Loucy (cell line): ENCODE measurements at regions not wholly inside any gene's neighbourhood (a gene's known extent, or its start where the extent isn't known, plus 50 kb on each side); places are given as distances from the start of the nearest gene placed in this dataset.

Experiments
- H2AFZ ChIP-seq: fragments of 200-600 bp; sonication (generic); 2 replicates; pipeline ENCODE4 v1.6.0; 2016; ENCODE audit warnings: antibody characterized with exemption, mild to moderate bottlenecking, low read length, moderate library complexity
- H3F3A ChIP-seq: fragments of 200-600 bp; 2 replicates; pipeline ENCODE4 v1.6.0; 2016; ENCODE audit warnings: antibody characterized with exemption, low read depth, mild to moderate bottlenecking
- H3K27me3 ChIP-seq: fragments of 200-600 bp; sonication (generic); 2 replicates; pipeline ENCODE4 v1.6.1; 2014; ENCODE audit warnings: low read length, mild to moderate bottlenecking; ENCODE audit not compliant: insufficient read depth, poor library complexity, severe bottlenecking
- H3K36me3 ChIP-seq: fragments of 200-600 bp; sonication (generic); 2 replicates; pipeline ENCODE4 v1.6.1; 2016; ENCODE audit warnings: low read length; ENCODE audit not compliant: insufficient read depth
- H3K4me1 ChIP-seq: fragments of 200-600 bp; sonication (generic); 2 replicates; pipeline ENCODE4 v1.5.1; 2014; ENCODE audit warnings: low read length, mild to moderate bottlenecking; ENCODE audit not compliant: insufficient read depth, poor library complexity, severe bottlenecking
- H3K4me2 ChIP-seq: fragments of 200-600 bp; sonication (generic); 2 replicates; pipeline ENCODE4 v1.6.0; 2014; ENCODE audit warnings: antibody characterized with exemption, low read length, low read depth, mild to moderate bottlenecking; ENCODE audit not compliant: poor library complexity, severe bottlenecking
- H3K4me3 ChIP-seq: fragments of 200-600 bp; sonication (generic); 2 replicates; pipeline ENCODE4 v1.5.1; 2014; ENCODE audit warnings: low read length, mild to moderate bottlenecking, mixed read lengths; ENCODE audit not compliant: poor library complexity, severe bottlenecking
- H3K79me2 ChIP-seq: fragments of 200-600 bp; sonication (generic); 2 replicates; pipeline ENCODE4 v1.6.1; 2014; ENCODE audit warnings: low read length; ENCODE audit not compliant: insufficient read depth
- H3K9ac ChIP-seq: fragments of 200-600 bp; sonication (generic); 2 replicates; pipeline ENCODE4 v1.6.0; 2014; ENCODE audit warnings: mild to moderate bottlenecking, low read depth, low read length, moderate library complexity; ENCODE audit not compliant: poor library complexity, severe bottlenecking
- H3K9me2 ChIP-seq: fragments of 200-600 bp; sonication (generic); replicated peaks from 2 replicates; pipeline ENCODE4 v1.6.1; 2016; ENCODE audit warnings: low read depth, low read length, mixed read lengths
- H3K9me3 ChIP-seq: fragments of 200-600 bp; sonication (generic); 2 replicates; pipeline ENCODE4 v1.6.1; 2014; ENCODE audit warnings: mild to moderate bottlenecking, antibody characterized with exemption, low read length, low read depth; ENCODE audit not compliant: insufficient read depth
- H4K20me1 ChIP-seq: fragments of 200-600 bp; sonication (generic); 2 replicates; pipeline ENCODE4 v1.6.0; 2014; ENCODE audit warnings: antibody characterized with exemption, low read length, mild to moderate bottlenecking; ENCODE audit not compliant: insufficient read depth, poor library complexity, severe bottlenecking
- EZH2phosphoT487 ChIP-seq: fragments of 200-600 bp; IDR thresholded peaks from 2 replicates; pipeline ENCODE4 v1.6.1; 2018; ENCODE audit warnings: antibody characterized with exemption, mild to moderate bottlenecking, moderate library complexity, borderline replicate concordance
- TF ChIP-seq, protein P1 (sequence below): fragments of 200-600 bp; sonication (generic); conservative IDR thresholded peaks from 2 replicates; pipeline ENCODE4 v1.5.1; 2014; ENCODE audit warnings: mild to moderate bottlenecking, antibody characterized with exemption, low read length

DNA sequence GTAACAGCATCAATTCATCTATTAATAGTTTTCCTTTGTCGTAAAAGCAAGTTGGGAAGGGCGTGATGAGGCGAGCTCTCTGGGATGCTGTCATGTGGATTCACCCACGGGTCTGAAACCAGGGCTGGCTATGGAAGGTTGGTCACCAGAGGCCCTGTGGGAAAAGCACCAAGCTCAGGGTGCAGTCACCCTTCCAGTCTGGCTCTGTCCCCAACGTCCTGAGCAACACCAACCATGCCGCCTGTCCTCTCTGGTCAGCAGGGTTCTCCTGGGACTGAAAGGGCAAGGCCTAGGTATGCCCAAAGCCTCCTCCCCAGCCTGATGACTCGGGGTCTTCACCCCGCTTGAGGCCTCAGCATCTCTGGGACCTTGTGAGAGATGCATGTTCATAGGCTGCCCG, 97.2 kb upstream of the MSX1 start:
- H3K36me3 ChIP-seq, result no peaks in the 10 kb centered on the region
- H2AFZ ChIP-seq, result no peak overlapping the region
- H3K4me3 ChIP-seq, result no peak overlapping the region
- H3K9me2 ChIP-seq, result no peaks in the 10 kb centered on the region
- no peaks in the 10 kb centered on the region for H3F3A ChIP-seq
- H3K4me2 ChIP-seq, result no peak overlapping the region
- H3K9me3 ChIP-seq, result no peaks in the 10 kb centered on the region; the same call in 1 of the 2 replicates
- H3K4me1 ChIP-seq, result no peaks in the 10 kb centered on the region
- no peaks in the 10 kb centered on the region for H3K79me2 ChIP-seq
- no peaks in the 10 kb centered on the region for H4K20me1 ChIP-seq
- TF ChIP-seq, protein P1, sequence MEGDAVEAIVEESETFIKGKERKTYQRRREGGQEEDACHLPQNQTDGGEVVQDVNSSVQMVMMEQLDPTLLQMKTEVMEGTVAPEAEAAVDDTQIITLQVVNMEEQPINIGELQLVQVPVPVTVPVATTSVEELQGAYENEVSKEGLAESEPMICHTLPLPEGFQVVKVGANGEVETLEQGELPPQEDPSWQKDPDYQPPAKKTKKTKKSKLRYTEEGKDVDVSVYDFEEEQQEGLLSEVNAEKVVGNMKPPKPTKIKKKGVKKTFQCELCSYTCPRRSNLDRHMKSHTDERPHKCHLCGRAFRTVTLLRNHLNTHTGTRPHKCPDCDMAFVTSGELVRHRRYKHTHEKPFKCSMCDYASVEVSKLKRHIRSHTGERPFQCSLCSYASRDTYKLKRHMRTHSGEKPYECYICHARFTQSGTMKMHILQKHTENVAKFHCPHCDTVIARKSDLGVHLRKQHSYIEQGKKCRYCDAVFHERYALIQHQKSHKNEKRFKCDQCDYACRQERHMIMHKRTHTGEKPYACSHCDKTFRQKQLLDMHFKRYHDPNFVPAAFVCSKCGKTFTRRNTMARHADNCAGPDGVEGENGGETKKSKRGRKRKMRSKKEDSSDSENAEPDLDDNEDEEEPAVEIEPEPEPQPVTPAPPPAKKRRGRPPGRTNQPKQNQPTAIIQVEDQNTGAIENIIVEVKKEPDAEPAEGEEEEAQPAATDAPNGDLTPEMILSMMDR, result no peak
- no peak for TF ChIP-seq EZH2phosphoT487
- no peak overlapping the region for H3K9ac ChIP-seq
- no peaks in the 10 kb centered on the region for H3K27me3 ChIP-seq

DNA sequence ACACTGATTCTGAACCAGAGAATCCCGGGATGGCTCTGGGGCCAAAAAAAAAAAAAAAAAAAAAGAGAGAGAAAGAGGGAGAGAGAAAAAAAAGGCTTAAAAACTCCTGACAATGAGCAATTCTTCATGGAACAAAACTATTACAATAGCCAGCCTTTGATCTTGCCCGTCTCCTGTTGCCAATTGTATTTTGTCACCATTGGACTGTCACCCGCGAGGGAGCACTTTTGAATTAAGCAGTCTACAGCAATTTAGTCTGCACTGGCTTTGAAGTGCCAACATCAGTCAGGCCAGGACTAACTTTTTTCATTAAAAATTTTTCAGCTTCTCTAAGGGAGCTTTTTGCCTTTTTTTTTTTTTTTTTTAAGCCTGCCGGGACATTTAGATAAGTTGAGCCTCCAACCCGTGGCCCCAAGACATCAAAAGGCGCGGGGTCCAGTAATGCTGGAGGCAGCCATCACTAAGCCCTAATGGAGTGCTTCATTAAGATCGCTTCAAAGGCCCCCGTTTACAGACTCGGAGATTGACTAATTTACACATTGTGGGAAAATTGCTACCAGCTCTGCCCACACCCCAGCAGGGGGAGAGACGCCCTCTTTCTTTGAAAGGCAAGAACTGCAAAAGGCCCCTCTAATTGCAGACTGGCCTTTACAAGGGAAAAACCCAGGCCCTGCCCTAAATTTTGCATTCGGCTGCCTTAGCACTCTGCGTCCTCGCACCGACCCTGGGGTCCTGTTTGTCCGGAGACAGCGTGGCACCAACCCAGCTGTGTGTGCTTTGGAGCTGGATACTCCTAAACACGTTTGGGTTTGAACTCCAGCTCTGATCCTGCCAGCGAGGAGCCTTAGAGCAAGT, 98.1 kb upstream of the MSX1 start:
- Histone ChIP-seq H3K4me3 (no peak overlapping the region), H3K9me3 (no peaks in the 10 kb centered on the region; the same call in 1 of the 2 replicates), H3K79me2 (no peaks in the 10 kb centered on the region), H3K27me3 (no peaks in the 10 kb centered on the region), H3K9ac (no peak overlapping the region), H3K9me2 (no peaks in the 10 kb centered on the region), H3K4me2 (no peak overlapping the region), H3F3A (no peaks in the 10 kb centered on the region), H3K4me1 (no peaks in the 10 kb centered on the region), H4K20me1 (no peaks in the 10 kb centered on the region), H3K36me3 (no peaks in the 10 kb centered on the region), H2AFZ (no peak overlapping the region)
- TF ChIP-seq, protein P1, result 0 out of 2 replicates have a peak, but pooled peaks have one; percentile 20
- TF ChIP-seq EZH2phosphoT487, result no peak

DNA sequence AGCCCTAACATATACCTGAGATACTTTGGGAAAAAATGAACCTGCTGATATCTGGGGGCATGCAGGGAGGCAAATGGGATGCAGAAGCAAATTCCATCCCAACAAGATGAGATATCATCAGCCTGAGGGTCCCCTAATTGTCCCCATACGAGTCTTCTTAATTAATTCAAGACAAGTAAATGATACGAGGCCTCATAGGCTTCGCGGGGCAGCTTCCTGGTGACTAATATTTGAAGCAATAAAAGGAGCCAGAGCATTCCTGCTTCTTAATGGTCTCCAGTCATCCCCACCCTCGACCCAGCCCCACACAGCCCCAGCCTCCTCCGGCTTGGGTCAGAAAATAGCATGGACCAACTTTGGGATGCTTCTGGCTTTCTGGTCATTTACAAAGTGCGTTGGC, 99.6 kb upstream of the MSX1 start:
- TF ChIP-seq EZH2phosphoT487, result no peak
- TF ChIP-seq, protein P1, result no peak
- Histone ChIP-seq H3K4me2 (no peak overlapping the region), H3K36me3 (no peaks in the 10 kb centered on the region), H3K9me2 (no peaks in the 10 kb centered on the region), H3K4me1 (no peaks in the 10 kb centered on the region), H3K9me3 (no peaks in the 10 kb centered on the region), H3K27me3 (no peaks in the 10 kb centered on the region), H3K9ac (no peak overlapping the region), H3K79me2 (no peaks in the 10 kb centered on the region), H3K4me3 (no peak overlapping the region), H3F3A (no peaks in the 10 kb centered on the region), H2AFZ (no peak overlapping the region), H4K20me1 (no peaks in the 10 kb centered on the region)
